EL (cell line): ENCODE measurements at regions not wholly inside any gene's neighbourhood (a gene's known extent, or its start where the extent isn't known, plus 50 kb on each side); places are given as distances from the start of the nearest gene placed in this dataset.
A peak's percentile ranks its signal among the peaks of the same experiment; 100 is the strongest.
"Not testable (repeated sequence)": the region's sequence is repeated elsewhere in the genome, so short reads cannot be mapped to it uniquely, and the experiment has no call there.

ENCODE experiments used
- DNase-seq: peaks from one replicate; pipeline ENCODE4 v3.0.0-alpha.2; 2016

- DNase-seq: no peak
Measured at GRCh38 chr7:50853311-50853710, 70.6 kb upstream of the GRB10 start.

- DNase-seq: no peak
Measured at GRCh38 chr7:50852901-50853300, 70.2 kb upstream of the GRB10 start.

GRCh38 chr7:50851891-50852290, 69.2 kb upstream of the GRB10 start:
- no peak for DNase-seq

DNA sequence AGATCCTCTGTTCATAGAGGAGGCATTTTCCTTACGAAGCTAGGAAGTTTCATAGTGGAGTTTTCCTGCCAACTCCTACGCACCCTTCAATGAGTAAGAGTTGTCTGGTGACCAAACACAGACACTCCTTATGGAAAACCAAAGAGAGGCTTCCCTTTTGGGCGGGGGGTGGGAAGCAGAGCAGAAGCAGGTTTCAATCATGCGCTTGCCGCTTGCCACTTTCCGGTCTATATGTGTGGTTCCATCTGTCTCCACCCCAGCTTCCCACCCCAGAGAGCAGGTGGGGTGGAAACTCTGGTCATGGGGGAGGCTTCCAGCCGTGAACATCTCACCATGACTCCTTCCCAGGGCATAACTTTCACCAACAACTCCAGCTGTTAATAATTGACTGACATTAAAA, 68.8 kb upstream of the GRB10 start:
- DNase-seq: no peak

GRCh38 chr7:50849991-50850390, 67.3 kb upstream of the GRB10 start:
- DNase-seq: no peak

- DNase-seq: no peak
Measured at GRCh38 chr7:50848203-50848602, 65.5 kb upstream of the GRB10 start.

GRCh38 chr7:50844861-50845260, 62.2 kb upstream of the GRB10 start:
- DNase-seq: not testable (repeated sequence)

DNA sequence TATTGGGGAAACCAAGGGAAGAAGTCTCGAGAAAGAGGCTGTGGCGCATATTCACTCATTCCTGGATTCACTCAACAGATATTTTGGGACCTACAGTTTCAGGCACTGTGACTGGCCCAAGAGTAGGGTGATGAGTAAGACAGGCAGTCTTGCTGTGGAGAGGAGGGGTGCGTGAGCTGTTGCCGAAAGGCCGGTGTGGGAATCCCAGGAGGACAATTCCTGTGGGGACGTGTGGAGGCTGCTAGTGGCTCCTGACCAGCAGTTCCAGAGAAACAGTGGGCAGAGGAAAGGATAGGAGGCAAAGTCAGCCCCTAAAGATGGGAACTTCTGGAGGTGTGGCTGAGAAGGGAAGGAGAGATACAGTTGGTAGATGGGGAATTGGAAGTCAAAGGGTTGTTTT, 59.3 kb upstream of the GRB10 start:
- DNase-seq: no peak

DNA sequence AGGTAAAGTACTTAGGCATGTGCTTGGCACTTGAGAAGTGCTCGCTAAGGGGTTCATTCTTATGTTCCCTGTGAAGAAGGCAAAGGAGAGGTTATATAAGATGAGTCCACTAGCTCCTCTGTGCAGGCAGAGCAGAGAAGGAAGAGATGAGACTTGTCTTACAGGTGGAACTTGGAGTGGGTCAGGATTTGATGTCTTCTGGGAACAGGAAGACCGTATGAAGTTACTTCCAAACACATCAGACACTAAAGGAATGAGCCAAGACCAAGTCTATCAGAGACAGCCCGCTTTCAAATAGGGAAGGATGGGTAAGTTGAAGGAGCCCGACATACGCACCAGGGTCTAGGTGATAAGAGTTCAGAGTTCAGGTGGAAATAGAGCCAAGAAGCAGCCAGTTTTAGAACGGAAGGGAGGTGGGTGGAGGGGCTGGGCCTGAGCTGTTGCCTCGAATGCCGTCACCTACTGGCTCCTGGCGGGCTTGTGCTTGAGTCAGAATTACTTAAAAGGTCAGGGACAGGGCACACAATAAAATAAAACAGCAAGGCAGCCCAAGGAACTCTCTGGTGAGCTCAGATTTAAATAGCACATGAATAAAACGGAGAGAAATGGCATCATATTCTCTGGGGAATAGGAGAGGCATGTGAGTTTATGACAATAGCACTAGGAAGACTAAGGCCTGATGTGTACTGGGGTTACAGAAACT, 56.1 kb upstream of the GRB10 start:
- peak; percentile 72 for DNase-seq

DNA sequence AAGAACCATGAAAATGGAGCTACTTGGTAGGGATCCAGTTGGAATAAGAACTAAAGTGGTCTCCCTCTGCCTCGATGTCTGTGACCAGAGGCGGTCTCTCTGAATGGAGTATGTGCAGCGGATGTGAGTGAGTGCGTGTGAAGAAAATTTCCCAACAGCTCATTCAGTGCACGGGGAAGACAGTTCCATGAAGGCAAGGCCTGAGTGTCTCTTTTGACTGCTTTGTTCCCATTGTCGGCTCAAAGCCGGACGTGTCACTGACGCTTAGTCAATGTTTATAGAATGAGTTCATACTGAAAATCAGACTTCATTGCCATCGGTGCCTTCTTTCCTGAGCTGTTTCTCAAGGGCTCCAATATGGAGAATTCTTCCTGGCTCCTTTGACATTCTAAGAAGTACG, 55.3 kb upstream of the GRB10 start:
- peak; percentile 89 for DNase-seq

- DNase-seq: no peak
Measured at GRCh38 chr7:50836646-50837045, 54.0 kb upstream of the GRB10 start.

- DNase-seq: no peak
Measured at GRCh38 chr7:50835156-50835555, 52.5 kb upstream of the GRB10 start.

DNA sequence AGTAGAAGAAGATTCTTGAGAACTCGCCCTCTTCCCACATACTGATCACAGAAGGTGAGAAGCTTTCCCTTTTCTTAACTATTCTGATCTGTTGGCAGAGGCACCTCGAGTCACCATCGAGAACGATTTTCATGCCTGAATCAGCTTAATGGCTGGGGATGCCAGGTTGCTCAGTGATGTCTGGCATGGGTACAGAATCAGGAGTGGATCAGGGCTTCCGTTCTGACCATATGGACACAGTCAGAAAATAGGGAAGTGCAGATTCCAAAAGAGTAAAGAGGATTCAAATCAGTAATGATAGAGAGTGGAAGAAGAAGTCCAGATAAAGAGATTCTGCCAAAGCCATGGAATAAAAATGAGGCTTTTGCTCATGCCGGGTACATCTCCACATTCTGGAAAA, 52.0 kb upstream of the GRB10 start:
- DNase-seq: no peak

GRCh38 chr7:50834031-50834535, 51.4 kb upstream of the GRB10 start:
- no peak for DNase-seq

DNA sequence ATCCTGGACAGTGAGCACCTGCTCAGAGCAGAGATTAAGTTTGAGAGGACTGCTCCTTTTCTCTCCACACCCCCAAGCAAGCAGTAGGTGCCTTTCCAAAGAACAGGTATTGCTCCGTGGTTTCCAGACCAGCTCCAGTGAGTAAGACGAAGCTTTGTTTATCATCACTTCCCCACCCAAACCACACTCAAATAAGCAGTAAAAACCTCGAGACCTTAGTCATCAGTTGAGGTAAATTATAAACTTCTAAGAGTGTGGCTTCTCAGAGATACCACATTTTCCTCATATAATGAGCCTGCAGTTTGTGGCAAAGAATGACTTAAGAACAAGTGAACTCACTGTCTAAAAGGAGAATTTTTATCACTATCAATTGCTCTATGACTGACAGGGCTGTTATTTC, 50.0 kb upstream of the GRB10 start:
- peak; percentile 65 for DNase-seq
